Activated T-cell treated with anti-CD3 and anti-CD28 coated beads, Interleukin-2, amount 50 U/mL, for 4 hours (primary cell): ENCODE measurements at regions not wholly inside any gene's neighbourhood (a gene's known extent, or its start where the extent isn't known, plus 50 kb on each side); places are given as distances from the start of the nearest gene placed in this dataset.
"Not testable (repeated sequence)": the region's sequence is repeated elsewhere in the genome, so short reads cannot be mapped to it uniquely, and the experiment has no call there.

Experiments used
- ATAC-seq, 2 donors: fragments of 200-7000 bp; cut with Tn5 transposase; one replicate each; pipeline ENCODE4 v1.10.0; 2021
- DNase-seq: peaks from one replicate; pipeline ENCODE4 v3.0.0-alpha.2; 2020
- H3K27me3 Mint-ChIP-seq: one replicate; pipeline ENCODE4 v1.8.0; 2021; ENCODE audit warnings: low read depth, mixed read lengths
- H3K36me3 Mint-ChIP-seq: one replicate; pipeline ENCODE4 v1.8.0; 2022; ENCODE audit warnings: mixed read lengths; ENCODE audit not compliant: insufficient read depth
- H3K4me1 Mint-ChIP-seq: one replicate; pipeline ENCODE4 v1.8.0; 2021; ENCODE audit warnings: low read depth, mixed read lengths
- H3K4me3 Mint-ChIP-seq: one replicate; pipeline ENCODE4 v1.8.0; 2021; ENCODE audit warnings: mild to moderate bottlenecking, moderate library complexity, mixed read lengths
- H3K9me3 Mint-ChIP-seq: one replicate; pipeline ENCODE4 v1.8.0; 2021; ENCODE audit warnings: mixed read lengths

GRCh38 chr6:13874191-13874549 lies 50.6 kb upstream of the RNF182 start:
- no peaks in the 10 kb centered on the region for H3K36me3 Mint-ChIP-seq
- DNase-seq (no peak), ATAC-seq (no peak)
- H3K9me3 Mint-ChIP-seq, result peaks cover 13% of the 10 kb centered on the region
- H3K4me3 Mint-ChIP-seq, result peak overlapping the region; percentile 79
- peaks cover 11% of the 10 kb centered on the region for H3K4me1 Mint-ChIP-seq
- peaks cover 7% of the 10 kb centered on the region for H3K27me3 Mint-ChIP-seq

DNA sequence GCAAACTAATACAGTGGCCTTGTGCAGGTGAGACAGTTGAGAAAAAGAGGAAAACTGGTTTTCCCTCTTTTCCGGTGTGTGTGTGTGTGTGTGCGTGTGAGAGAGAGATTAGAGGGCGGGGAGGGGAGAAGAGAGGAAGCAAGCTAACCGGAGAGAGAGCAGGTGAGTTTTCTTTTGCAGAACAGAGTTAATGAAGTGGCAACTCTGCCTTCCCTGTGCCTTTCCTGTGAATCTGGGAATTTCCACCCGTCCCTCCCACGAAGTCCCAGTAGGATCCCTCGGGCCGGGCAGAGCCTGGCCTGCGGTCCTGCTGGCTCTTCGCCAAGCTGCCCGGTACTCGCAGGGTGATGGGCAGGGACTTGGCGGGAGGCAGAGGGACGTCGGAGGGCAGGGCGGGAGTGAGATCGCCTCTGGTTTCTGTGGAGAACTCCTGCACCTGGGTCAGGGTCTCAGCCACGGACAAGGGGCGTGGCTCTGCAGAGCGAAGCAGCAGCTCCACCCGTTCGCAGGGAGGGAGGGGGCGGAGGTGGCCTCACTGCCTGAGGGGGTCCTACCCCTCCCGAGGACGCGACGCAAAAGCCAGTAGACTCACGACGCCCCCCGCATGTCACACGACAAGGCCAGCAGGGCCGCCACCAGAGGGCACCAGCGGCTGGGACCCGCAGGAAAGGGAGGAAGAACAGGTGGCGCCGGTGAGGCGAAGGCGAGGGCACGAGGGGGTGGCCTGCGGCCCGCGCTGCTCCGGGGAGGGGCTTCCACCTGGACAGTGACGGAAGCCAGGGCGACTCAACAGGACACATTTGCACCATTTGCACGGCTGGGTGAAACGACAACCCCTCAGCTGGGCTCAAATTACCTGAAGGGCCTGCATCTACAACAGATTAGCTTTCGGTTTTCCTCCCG lies 51.2 kb upstream of the RNF182 start:
- Mint-ChIP-seq H3K27me3 (peaks cover 7% of the 10 kb centered on the region), H3K4me3 (peak overlapping the region; percentile 79), H3K4me1 (peaks cover 11% of the 10 kb centered on the region), H3K36me3 (no peaks in the 10 kb centered on the region), H3K9me3 (peaks cover 11% of the 10 kb centered on the region)
- DNase-seq (peak; percentile 75), ATAC-seq (peak; percentile 90)

- ATAC-seq, result no peak
- peaks cover 11% of the 10 kb centered on the region for H3K4me1 Mint-ChIP-seq
- H3K4me3 Mint-ChIP-seq, result peak overlapping the region; percentile 79
- H3K9me3 Mint-ChIP-seq, result peaks cover 2% of the 10 kb centered on the region
- H3K27me3 Mint-ChIP-seq, result peaks cover 10% of the 10 kb centered on the region
- no peaks in the 10 kb centered on the region for H3K36me3 Mint-ChIP-seq
- DNase-seq, result no peak
These were observed 52.1 kb upstream of the RNF182 start for GRCh38 chr6:13872681-13873080.

- H3K9me3 Mint-ChIP-seq, ATAC-seq, H3K4me3 Mint-ChIP-seq, DNase-seq, H3K36me3 Mint-ChIP-seq: not testable (repeated sequence)
- Mint-ChIP-seq H3K27me3 (peaks cover 14% of the 10 kb centered on the region), H3K4me1 (peaks cover 11% of the 10 kb centered on the region)
These were observed 52.7 kb upstream of the RNF182 start for GRCh38 chr6:13872006-13872405.

DNA sequence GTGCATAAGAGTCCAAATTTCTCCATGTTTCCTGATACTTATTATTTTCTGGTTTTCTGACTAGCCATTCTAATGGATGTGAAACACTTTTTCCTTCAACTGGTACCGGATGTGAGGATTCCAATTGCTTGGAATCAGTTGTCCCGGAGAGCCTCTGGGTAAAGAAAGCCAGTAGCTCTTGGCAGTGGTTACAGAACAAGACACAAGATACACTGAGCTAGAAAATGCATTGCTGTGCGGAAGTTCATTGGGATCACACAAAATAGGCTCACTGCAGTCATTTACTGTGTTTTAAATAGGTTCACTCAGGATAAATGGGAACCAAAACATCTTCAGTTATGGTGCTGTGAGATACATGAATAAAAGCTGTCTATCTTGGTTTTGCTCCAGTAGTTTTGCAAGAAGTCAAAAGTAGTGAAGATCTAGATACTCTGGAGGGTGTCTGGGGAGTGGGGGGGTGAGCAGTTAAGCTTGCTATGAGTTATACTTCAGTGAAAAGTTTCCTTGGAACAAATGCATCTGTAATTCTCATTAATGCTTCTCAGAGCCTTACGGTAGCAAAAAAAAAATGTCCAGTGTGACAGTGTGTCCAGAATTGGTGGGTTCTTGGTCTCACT lies 54.4 kb upstream of the RNF182 start:
- Mint-ChIP-seq H3K4me3 (no peak overlapping the region), H3K27me3 (peaks cover 17% of the 10 kb centered on the region), H3K36me3 (no peaks in the 10 kb centered on the region), H3K9me3 (no peaks in the 10 kb centered on the region), H3K4me1 (peaks cover 11% of the 10 kb centered on the region)
- ATAC-seq, result no peak
- no peak for DNase-seq

DNA sequence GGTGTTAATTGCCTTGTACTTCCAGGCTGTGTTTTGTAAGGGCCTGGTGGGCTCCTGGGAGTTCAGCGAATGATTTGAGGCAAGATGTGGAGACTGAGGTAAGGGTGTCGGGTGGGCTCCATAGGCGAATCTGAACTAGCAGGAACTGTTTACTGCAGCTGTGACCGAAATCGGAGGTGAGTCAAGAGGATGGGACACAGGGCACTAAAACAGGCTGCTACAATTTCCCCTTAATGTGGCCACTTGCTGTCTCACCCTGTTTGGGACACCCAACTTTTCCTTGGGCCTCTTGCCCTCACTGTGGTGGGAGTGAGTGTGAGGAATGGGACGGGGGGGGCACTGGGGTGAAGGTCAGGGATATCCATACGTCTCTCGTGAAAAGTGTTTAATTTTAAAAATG lies 53.9 kb upstream of the MCUR1 start:
- DNase-seq, result no peak
- Mint-ChIP-seq H3K4me1 (peaks cover 4% of the 10 kb centered on the region), H3K36me3 (no peaks in the 10 kb centered on the region), H3K27me3 (peaks cover 24% of the 10 kb centered on the region), H3K9me3 (no peaks in the 10 kb centered on the region), H3K4me3 (no peak overlapping the region)
- no peak for ATAC-seq

DNA sequence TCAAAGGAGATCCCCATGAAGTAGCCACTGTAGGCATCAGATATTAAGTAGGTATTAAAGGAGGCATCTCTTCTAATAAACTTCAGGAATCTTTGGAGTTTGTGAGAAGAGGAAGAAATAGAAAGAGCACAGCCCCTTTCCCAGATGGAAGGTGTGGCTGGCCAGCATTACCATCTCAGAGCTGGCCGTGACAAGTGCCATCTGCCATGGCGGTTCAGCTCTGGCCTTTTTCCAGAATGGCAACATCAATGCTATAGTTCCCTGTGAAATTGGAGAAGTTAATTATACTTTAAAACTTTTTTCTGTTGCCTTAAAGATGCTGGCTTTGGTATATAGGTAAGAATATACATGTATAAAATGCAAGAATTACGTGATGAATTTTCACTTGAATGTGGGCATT lies 51.9 kb upstream of the MCUR1 start:
- no peaks in the 10 kb centered on the region for H3K4me1 Mint-ChIP-seq
- peaks cover 38% of the 10 kb centered on the region for H3K27me3 Mint-ChIP-seq

DNA sequence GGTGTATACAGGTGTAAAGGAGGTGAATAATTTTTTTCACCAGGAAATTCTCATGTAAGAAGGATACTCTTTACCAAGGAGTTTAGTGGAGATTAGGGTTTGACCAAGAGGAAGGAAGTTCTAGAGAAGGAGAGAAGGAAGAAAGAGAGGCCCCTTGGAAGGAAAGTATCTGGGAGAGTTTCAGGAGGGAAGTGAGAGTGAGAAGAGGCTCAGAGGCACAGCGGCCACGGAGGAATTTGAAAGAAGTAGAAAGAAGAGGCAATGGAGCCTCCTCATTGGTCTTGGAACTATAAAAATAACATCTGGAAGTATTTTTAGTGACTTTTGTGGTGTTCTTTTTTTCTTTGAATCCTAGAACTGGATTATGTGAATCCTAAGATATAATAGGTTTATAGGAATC lies 50.8 kb upstream of the MCUR1 start:
- no peaks in the 10 kb centered on the region for H3K9me3 Mint-ChIP-seq
- no peaks in the 10 kb centered on the region for H3K4me1 Mint-ChIP-seq
- H3K4me3 Mint-ChIP-seq, result no peak overlapping the region
- ATAC-seq (no peak), DNase-seq (no peak)
- peaks cover 49% of the 10 kb centered on the region for H3K27me3 Mint-ChIP-seq
- H3K36me3 Mint-ChIP-seq, result no peaks in the 10 kb centered on the region

More for the DNA sequence above, 51.9 kb upstream of the MCUR1 start:
- H3K36me3 Mint-ChIP-seq, result no peaks in the 10 kb centered on the region
- ATAC-seq (no peak), DNase-seq (no peak)
- no peaks in the 10 kb centered on the region for H3K9me3 Mint-ChIP-seq
- no peak overlapping the region for H3K4me3 Mint-ChIP-seq

- H3K27me3 Mint-ChIP-seq, result peaks cover 49% of the 10 kb centered on the region
- H3K4me1 Mint-ChIP-seq, H3K9me3 Mint-ChIP-seq, H3K36me3 Mint-ChIP-seq, ATAC-seq, H3K4me3 Mint-ChIP-seq, DNase-seq: not testable (repeated sequence)
These were observed 50.3 kb upstream of the MCUR1 start for GRCh38 chr6:13864669-13865068.
